K562 (cell line): ENCODE measurements at regions not wholly inside any gene's neighbourhood (a gene's known extent, or its start where the extent isn't known, plus 50 kb on each side); places are given as distances from the start of the nearest gene placed in this dataset.

ENCODE experiments used
- ATF7 ChIP-seq: fragments of 450-650 bp; IDR thresholded peaks from 2 replicates; pipeline ENCODE4 v1.7.1; 2014; ENCODE audit warnings: mild to moderate bottlenecking, moderate library complexity
- BHLHE40 ChIP-seq: IDR thresholded peaks from 2 replicates; pipeline ENCODE4 v1.6.1; 2011; ENCODE audit warnings: low read length, improper control_type of control experiment
- CREB3L1 ChIP-seq: fragments of 450-650 bp; IDR thresholded peaks from 2 replicates; pipeline ENCODE4 v1.6.1; 2014; ENCODE audit warnings: low read depth, mild to moderate bottlenecking, moderate library complexity, borderline replicate concordance
- E2F6 ChIP-seq, 2 experiments: IDR thresholded peaks; 2 replicates each; pipeline ENCODE4 v1.6.1; 2011; ENCODE audit warnings: borderline replicate concordance in 1 of 2, control low read depth in 1 of 2, low read depth in 1 of 2, low read length in 1 of 2, mild to moderate bottlenecking in 1 of 2, mixed read lengths in 1 of 2, moderate library complexity in 1 of 2; ENCODE audit not compliant: insufficient read depth in 1 of 2, insufficient read length in 1 of 2, poor library complexity in 1 of 2, severe bottlenecking in 1 of 2; ENCODE audit errors: extremely low read depth in 1 of 2
- HDAC1 ChIP-seq, 2 experiments: fragments of 450-650 bp; IDR thresholded peaks; 2 replicates each; pipeline ENCODE4 v1.6.1; 2016 to 2017; ENCODE audit warnings: inconsistent platforms in 1 of 2, mild to moderate bottlenecking in 1 of 2, moderate library complexity in 1 of 2
- HMG20B ChIP-seq: fragments of 250-450 bp; sonication (Bioruptor Pico); IDR thresholded peaks from 2 replicates; pipeline ENCODE4 v1.5.0; 2021; ENCODE audit warnings: mild to moderate bottlenecking
- KDM4B ChIP-seq, 2 experiments: fragments of 450-650 bp in 1 of 2; sonication (generic) in 1 of 2; IDR thresholded peaks; 2 replicates each; pipeline ENCODE4 v1.6.1; 2016 to 2017; ENCODE audit warnings: borderline replicate concordance in 2 of 2, antibody characterized with exemption in 1 of 2, low read depth in 1 of 2, mild to moderate bottlenecking in 1 of 2
- MYC ChIP-seq, 2 experiments: fragments of 250-450 bp in 1 of 2; sonication (Bioruptor Pico) in 1 of 2; IDR thresholded peaks; 2 replicates each; pipeline versions ENCODE4 v1.5.1 to v1.6.1; 2012 to 2021; ENCODE audit warnings: low read depth in 2 of 2, borderline replicate concordance in 1 of 2, improper control_type of control experiment in 1 of 2, low read length in 1 of 2, mild to moderate bottlenecking in 1 of 2, moderate library complexity in 1 of 2
- NCOA1 ChIP-seq: fragments of 450-650 bp; IDR thresholded peaks from 2 replicates; pipeline ENCODE4 v1.6.1; 2016; ENCODE audit warnings: low read depth
- PHF8 ChIP-seq: fragments of 200-600 bp; sonication (generic); IDR thresholded peaks from 2 replicates; pipeline ENCODE4 v1.6.1; 2012; ENCODE audit warnings: mixed run types, mild to moderate bottlenecking, inconsistent platforms, low read length, moderate library complexity, borderline replicate concordance
- PTBP1 ChIP-seq: fragments of 200-400 bp; formaldehyde crosslinking; IDR thresholded peaks from 2 replicates; pipeline ENCODE4 v1.6.1; 2017; ENCODE audit warnings: low read depth, low read length
- RBM39 ChIP-seq: fragments of 200-400 bp; formaldehyde crosslinking; optimal IDR thresholded peaks from 2 replicates; pipeline ENCODE3; 2018; ENCODE audit warnings: low read depth, low read length
- SMAD2 ChIP-seq: fragments of 150-350 bp; IDR thresholded peaks from 2 replicates; pipeline ENCODE4 v1.6.1; 2014; ENCODE audit warnings: low read depth, mild to moderate bottlenecking, low read length
- SMC3 ChIP-seq: conservative IDR thresholded peaks from 2 replicates; pipeline ENCODE4 v1.6.1; 2011; ENCODE audit warnings: low read depth, low read length, improper control_type of control experiment; ENCODE audit not compliant: insufficient read depth
- STAT5B ChIP-seq: fragments of 250-450 bp; sonication (Bioruptor Pico); IDR thresholded peaks from 2 replicates; pipeline ENCODE4 v1.8.0; 2021; ENCODE audit warnings: mild to moderate bottlenecking, inconsistent platforms
- TCF7L2 ChIP-seq: fragments of 150-350 bp; IDR thresholded peaks from 2 replicates; pipeline ENCODE4 v1.6.1; 2016; ENCODE audit warnings: low read depth, mild to moderate bottlenecking, low read length, moderate library complexity
- TEAD2 ChIP-seq: fragments of 450-650 bp; IDR thresholded peaks from 2 replicates; pipeline ENCODE4 v1.6.1; 2016; ENCODE audit warnings: missing genetic modification characterization, control low read depth, missing compliant biosample characterization
- ZKSCAN3 ChIP-seq: fragments of 250-450 bp; sonication (Bioruptor Pico); IDR thresholded peaks from 2 replicates; pipeline ENCODE4 v1.4.0; 2020
- ZKSCAN8 ChIP-seq: fragments of 200-800 bp; sonication (Bioruptor generic); IDR thresholded peaks from 2 replicates; pipeline ENCODE4 v1.6.1; 2016; ENCODE audit warnings: missing genetic modification characterization, missing compliant biosample characterization
- ZNF134 ChIP-seq: fragments of 250-450 bp; sonication (Bioruptor Pico); conservative IDR thresholded peaks from 2 replicates; pipeline ENCODE4 v1.4.0; 2020
- ZNF253 ChIP-seq: fragments of 250-450 bp; sonication (Bioruptor Pico); conservative IDR thresholded peaks from 2 replicates; pipeline ENCODE4 v1.6.1; 2021; ENCODE audit warnings: mild to moderate bottlenecking
- ZNF324 ChIP-seq: fragments of 250-450 bp; sonication (Bioruptor Pico); IDR thresholded peaks from 2 replicates; pipeline ENCODE4 v1.4.0; 2020; ENCODE audit warnings: mild to moderate bottlenecking
- ZNF655 ChIP-seq: fragments of 250-450 bp; sonication (Bioruptor Pico); IDR thresholded peaks from 2 replicates; pipeline ENCODE4 v1.5.0; 2021
- ZNF780A ChIP-seq: fragments of 250-450 bp; sonication (Bioruptor Pico); IDR thresholded peaks from 2 replicates; pipeline ENCODE4 v1.5.0; 2021; ENCODE audit warnings: mild to moderate bottlenecking

GRCh38 chr1:166705376-166706289 lies 133.6 kb upstream of the POGK start (continued):
- TF ChIP-seq TEAD2 (tag) (0 out of 2 replicates have a peak, but pooled peaks have one; percentile 57), ZNF780A (CRISPR knock-in tag) (no peak), HDAC1 (IDR thresholded peaks at IDR 0.05) (peak; percentile 14 to 93; a peak in 3 of 4 replicates), PTBP1 (no peak), NCOA1 (peak; percentile 96), ZNF324 (CRISPR knock-in tag) (no peak), SMAD2 (no peak), TCF7L2 (no peak), HMG20B (no peak), CREB3L1 (peak; percentile 54; the same call in 1 of the 2 replicates), E2F6 (IDR thresholded peaks at IDR 0.05; ENCODE audit: borderline replicate concordance in 1 of 2, extremely low read depth in 1 of 2, insufficient read depth in 1 of 2, insufficient read length in 1 of 2, low read depth in 1 of 2, low read length in 1 of 2, poor library complexity in 1 of 2, severe bottlenecking in 1 of 2) (no peak), ZNF253 (CRISPR knock-in tag) (no peak), STAT5B (CRISPR knock-in tag) (no peak), RBM39 (no peak), SMC3 (no peak), KDM4B (IDR thresholded peaks at IDR 0.05; ENCODE audit: borderline replicate concordance in 2 of 2, low read depth in 1 of 2) (no peak), ZKSCAN8 (no peak; the same call in 1 of the 2 replicates), BHLHE40 (peak; percentile 75), ZNF134 (CRISPR knock-in tag) (0 out of 2 replicates have a peak, but pooled peaks have one; percentile 50), ATF7 (peak; percentile 88), MYC (IDR thresholded peaks at IDR 0.05; ENCODE audit: low read depth, low read length) (peak; percentile 55), MYC (CRISPR knock-in tag; IDR thresholded peaks at IDR 0.05; ENCODE audit: borderline replicate concordance, low read depth) (no peak), PHF8 (no peak), ZKSCAN3 (no peak), ZNF655 (CRISPR knock-in tag) (no peak)
